GM12891 (cell line): ENCODE measurements at regions not wholly inside any gene's neighbourhood (a gene's known extent, or its start where the extent isn't known, plus 50 kb on each side); places are given as distances from the start of the nearest gene placed in this dataset.

Experiments
- POLR2A ChIP-seq: IDR thresholded peaks from 2 replicates; pipeline ENCODE4 v1.6.1; 2011; ENCODE audit warnings: low read depth, low read length, control low read depth
- POLR2AphosphoS5 ChIP-seq: IDR thresholded peaks from 2 replicates; pipeline ENCODE4 v1.6.1; 2011; ENCODE audit warnings: low read depth, low read length, control low read depth
- TAF1 ChIP-seq: IDR thresholded peaks from 2 replicates; pipeline ENCODE4 v1.6.1; 2011; ENCODE audit warnings: low read depth, low read length, control low read depth

GRCh38 chr13:33496336-33496735 is 210.8 kb upstream of the STARD13 start:
- no peak for TF ChIP-seq TAF1
- TF ChIP-seq POLR2AphosphoS5: no peak
- TF ChIP-seq POLR2A: no peak
